Activated CD4-positive, alpha-beta T cell treated with anti-CD3 and anti-CD28 coated beads for 4 hours (primary cell): ENCODE measurements at regions not wholly inside any gene's neighbourhood (a gene's known extent, or its start where the extent isn't known, plus 50 kb on each side); places are given as distances from the start of the nearest gene placed in this dataset.

Experiments used
- DNase-seq, 2 donors: peaks; one replicate each; pipeline ENCODE4 v3.0.0-alpha.2; 2020

DNA sequence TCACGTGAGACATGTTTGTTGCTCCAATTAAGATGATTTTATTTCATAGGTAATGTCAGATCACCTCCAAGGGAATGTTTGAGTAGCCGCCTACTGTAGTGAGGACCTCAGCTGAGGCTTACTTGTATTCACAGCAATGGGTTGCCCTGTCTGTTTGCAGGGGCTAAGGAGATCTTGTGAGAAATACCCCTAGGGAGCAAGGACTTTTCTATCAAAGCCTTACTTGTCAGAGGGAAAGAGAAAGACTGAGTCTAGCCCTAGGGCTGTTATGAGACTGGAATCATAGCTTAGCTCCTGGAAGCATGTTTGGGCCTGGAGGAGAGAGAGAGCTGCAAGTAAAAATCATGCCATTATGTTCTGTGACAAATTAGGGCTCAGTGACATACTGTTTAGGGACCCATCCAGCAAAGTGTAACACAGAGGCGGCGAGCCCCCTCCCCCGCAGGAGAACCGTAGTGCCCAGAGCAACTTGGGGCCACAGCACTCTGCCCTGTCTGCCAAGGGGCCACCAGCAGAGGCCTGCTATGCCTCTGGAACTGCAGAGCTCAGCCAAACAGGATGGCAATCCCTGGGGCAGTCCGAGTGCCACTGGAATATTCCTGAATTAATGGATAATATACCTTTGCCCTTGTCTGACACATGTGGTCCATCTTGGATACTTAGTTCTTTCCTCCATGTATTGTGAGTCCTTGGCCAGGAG lies 178.8 kb downstream of the DACT1 start:
- DNase-seq: no peak

DNA sequence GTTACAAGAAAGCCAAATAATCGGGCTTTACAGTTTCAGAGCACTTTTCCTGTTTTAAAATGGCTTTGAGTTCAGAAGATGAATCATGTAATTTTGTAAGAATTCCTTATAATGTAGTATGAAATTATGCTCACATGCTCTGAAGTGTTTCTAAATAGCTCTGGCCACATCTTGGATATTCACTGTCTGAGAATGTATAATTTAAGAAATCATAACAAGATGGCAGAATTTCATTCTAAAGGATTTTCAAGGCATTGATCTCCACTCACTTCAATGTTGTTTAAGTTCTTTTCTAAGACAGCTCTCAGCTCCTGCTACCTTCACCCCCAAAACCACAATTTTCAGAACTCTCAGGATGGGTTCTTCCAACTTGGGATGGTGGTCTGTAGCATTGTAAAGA lies 180.1 kb downstream of the DACT1 start:
- DNase-seq: no peak

GRCh38 chr14:58820032-58820431 lies 182.3 kb downstream of the DACT1 start:
- DNase-seq: no peak

GRCh38 chr14:58821421-58821820 lies 183.7 kb downstream of the DACT1 start:
- no peak for DNase-seq

DNA sequence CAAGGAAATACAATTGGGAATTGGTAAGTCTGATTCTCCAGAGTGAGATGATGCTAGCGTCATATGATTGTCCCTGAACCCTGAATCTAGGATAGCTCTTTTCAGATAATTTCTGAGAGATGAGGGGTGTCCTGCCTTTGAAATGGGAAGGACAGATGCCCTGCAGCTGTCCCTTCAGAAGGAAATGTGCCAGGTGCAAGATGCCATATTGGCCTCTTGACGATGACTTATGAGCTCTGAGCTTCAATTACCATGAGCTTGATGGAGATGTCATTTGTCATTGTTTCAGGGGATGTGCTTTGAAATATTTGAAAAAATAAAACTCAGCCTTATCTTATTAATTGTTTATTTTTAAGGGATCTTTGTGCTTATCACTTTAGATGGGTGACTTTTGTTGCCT lies 185.1 kb downstream of the DACT1 start:
- DNase-seq: no peak

DNA sequence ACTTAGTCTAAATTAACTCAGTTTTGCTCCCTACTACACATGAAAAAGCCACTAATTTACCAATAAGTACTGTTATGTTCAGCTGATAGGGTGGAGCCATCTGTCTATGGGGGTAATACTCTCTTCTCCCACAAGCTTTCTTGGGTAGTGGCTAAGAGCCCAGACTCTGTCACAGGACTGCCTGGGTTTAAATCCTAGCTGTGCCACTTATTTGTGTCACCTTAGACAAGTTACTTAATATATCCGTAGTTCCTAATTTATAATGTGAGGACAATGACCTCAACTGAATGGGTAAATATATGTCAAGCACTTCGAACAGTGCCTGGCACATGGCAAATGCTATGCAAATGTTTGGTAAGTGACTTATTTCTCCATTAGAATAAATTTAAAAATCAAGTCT lies 185.6 kb downstream of the DACT1 start:
- no peak for DNase-seq

DNA sequence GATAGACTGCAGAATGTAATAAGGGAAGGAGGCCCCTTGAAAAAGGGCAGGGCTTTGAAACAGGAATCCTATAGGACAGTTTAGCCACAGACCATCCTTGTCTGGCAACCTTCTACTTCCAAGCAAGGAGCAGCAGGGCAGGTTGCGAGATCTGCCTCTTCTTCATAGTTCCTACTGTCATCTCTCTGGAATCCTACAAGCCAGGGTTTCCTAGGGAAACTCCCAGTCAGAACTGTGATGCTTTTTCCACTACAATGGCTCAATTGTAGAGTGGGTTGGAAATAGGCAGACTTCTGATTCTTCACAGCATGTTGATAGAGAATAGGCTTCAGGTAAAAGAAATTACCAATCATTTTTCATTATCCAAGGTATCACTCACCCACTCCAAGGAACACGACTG lies 186.3 kb downstream of the DACT1 start:
- DNase-seq: no peak

DNA sequence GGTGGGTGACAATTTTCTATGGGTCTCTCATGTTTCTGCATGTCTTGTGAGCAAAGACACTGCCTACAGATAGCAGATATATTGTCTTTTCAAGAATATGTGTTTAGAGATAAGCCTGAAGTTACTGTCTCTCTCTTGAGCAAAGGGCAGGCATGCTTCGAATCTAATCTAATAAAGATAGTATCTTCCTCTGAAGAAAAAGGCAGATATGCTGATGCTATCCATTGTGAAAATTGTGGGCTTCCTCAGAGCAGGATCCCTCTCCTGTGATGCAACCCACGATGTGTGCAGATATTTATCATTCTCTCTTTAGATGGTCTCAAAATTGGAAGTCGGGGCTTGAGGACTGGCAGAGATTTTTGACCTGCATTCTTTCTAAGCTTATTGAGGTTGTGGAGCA lies 187.0 kb downstream of the DACT1 start:
- no peak for DNase-seq

- no peak for DNase-seq
These were observed 187.8 kb downstream of the DACT1 start for GRCh38 chr14:58825606-58826005.

GRCh38 chr14:58826845-58827686 lies 189.3 kb downstream of the DACT1 start:
- DNase-seq: no peak

- DNase-seq: no peak
These were observed 190.5 kb downstream of the DACT1 start for GRCh38 chr14:58828298-58828697.

- DNase-seq: no peak
These were observed 191.8 kb downstream of the DACT1 start for GRCh38 chr14:58829594-58829993.

DNA sequence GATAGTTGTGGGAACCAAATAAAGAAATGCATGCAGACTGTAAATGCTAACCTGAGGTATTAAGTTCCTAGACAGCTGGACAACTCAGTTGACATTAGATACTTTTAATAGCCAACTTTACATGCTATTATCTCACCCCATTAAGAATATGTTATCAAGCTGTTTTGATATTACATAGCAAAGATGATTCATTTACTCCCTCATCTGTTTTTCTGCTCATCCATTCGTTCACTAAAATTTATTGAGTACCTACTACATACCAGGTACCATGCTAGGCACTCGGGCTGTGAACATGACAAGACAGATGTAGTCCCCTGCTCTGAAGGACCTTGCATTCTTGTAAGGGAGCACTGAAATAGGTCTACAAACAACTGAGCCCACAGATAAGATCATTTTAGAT lies 192.4 kb downstream of the DACT1 start:
- DNase-seq: no peak

GRCh38 chr14:58832095-58832521 lies 194.3 kb downstream of the DACT1 start:
- DNase-seq: no peak

GRCh38 chr14:58833634-58834378 lies 196.0 kb downstream of the DACT1 start:
- DNase-seq: no peak

- no peak for DNase-seq
These were observed 198.7 kb downstream of the DACT1 start for GRCh38 chr14:58836303-58836974.

DNA sequence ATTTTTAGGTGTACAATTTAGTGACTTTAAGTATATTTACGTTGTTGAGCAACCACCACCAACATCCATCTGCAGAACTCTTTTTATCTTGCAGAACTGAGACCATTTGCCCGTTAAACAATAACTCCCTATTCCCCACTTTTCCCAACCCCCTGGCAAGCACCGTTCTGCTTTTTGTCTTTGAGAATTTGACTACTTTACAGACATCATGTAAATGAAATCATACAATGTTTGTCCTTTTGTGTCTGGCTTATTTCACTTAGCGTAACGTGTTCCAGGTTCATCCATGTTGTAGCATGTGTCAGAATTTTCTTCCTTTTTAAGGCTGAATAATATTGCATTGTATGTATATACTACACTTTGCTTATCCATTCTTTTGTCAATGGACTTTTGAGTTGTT lies 201.5 kb downstream of the DACT1 start:
- no peak for DNase-seq

- no peak for DNase-seq
These were observed 206.8 kb downstream of the DACT1 start for GRCh38 chr14:58844544-58844943.

GRCh38 chr14:58846682-58847465 lies 209.1 kb downstream of the DACT1 start:
- DNase-seq: no peak

DNA sequence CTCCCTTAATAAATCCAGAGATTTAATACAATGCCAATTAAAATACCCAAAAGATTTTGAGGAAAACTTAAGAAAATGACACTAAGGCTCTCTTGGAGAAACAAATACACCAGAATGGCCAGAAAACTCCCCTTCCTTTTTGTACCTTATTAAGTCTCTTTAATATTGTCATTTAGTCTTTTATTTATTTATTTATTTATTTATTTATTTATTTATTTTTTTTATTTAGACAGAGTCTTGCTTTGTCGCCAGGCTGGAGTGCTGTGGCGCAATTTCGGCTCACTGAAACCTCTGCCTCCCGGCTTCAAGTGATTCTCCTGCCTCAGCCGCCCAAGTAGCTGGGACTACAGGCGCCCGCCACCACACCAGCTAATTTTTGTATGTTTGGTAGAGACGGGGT lies 210.6 kb downstream of the DACT1 start:
- no peak for DNase-seq

- DNase-seq: no peak
These were observed 211.8 kb downstream of the DACT1 start for GRCh38 chr14:58849601-58850000.

DNA sequence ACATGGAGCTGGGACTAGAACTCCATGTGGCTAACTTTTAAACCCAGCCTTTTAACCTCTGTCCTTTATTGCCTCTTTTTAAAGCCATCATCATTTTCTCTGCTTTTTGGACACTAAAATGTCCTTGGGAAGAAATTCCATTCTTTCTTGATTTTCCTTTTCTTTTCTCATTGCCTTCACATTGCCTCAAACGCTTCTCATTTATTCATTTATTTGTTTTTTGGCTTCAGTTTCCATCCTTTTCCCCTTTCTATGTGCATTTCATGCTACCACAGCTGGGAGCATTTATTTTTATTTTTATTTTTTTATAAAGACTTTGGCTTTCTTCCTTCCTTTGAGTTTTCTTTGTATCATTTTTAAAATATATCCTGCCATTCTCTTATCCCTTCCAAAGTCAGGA lies 212.2 kb downstream of the DACT1 start:
- no peak for DNase-seq
